Tibial nerve (tissue), 4 donors: ENCODE measurements at regions not wholly inside any gene's neighbourhood (a gene's known extent, or its start where the extent isn't known, plus 50 kb on each side); places are given as distances from the start of the nearest gene placed in this dataset.

Experiments
- CTCF ChIP-seq, 5 experiments: fragments of 200-600 bp in 3 of 5; fragments of 450-650 bp in 2 of 5; sonication (generic) in 3 of 5; IDR thresholded peaks; one replicate each; pipeline ENCODE4 v1.5.1; 2016 to 2019; ENCODE audit warnings: antibody characterized with exemption in 5 of 5, mild to moderate bottlenecking in 3 of 5, moderate library complexity in 2 of 5
- EP300 ChIP-seq, 2 donors: sonication (generic); formaldehyde crosslinking; IDR thresholded peaks; one replicate each; pipeline ENCODE4 v1.6.1; 2017; ENCODE audit warnings: antibody characterized with exemption in 2 of 2, mild to moderate bottlenecking in 1 of 2
- POLR2A ChIP-seq, 2 donors: fragments of 450-650 bp; IDR thresholded peaks; one replicate each; pipeline ENCODE4 v1.6.1; 2017; ENCODE audit warnings: antibody characterized with exemption in 2 of 2, mild to moderate bottlenecking in 2 of 2, moderate library complexity in 2 of 2

GRCh38 chr6:92710048-92710447 lies 709.3 kb downstream of the EPHA7 start:
- TF ChIP-seq EP300 (IDR thresholded peaks at IDR 0.05): no peak
- TF ChIP-seq CTCF (IDR thresholded peaks at IDR 0.05): no peak
- TF ChIP-seq POLR2A (IDR thresholded peaks at IDR 0.05): no peak
